ENCODE measurements at regions not wholly inside any gene's neighbourhood (a gene's known extent, or its start where the extent isn't known, plus 50 kb on each side); places are given as distances from the start of the nearest gene placed in this dataset.

DNA sequence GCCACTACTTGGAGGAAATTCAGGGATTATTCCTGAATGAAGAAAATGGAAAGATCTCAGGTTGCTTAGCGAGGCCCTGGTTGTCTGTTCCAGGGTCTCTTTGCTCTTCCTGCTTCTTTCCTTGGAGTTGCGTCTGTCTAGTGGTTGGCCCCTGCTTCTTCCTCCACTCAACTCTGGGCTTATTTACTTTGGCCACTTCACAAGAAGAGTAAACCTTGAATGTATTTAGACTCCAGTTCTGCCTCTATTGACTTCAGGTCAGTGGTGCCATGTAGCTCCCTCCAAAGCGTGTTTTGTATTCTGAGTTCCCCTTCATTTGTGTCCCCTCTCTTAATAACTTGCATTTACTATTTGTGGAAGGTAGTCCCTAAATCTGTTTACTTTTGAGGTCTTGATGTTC lies 456.5 kb downstream of the UTRN start:
- POLR2A ChIA-PET (ENCODE audit: low non-redundant PET) = no interaction called here
- DNase-seq (ENCODE audit: low spot score) = no peak
- H3K27ac ChIP-seq = no peak overlapping the region
- CTCF ChIA-PET = no interaction called here
- TF ChIP-seq CTCF (conservative IDR thresholded peaks at IDR 0.05; ENCODE audit: low read depth) = no peak

- POLR2A ChIA-PET (ENCODE audit: low non-redundant PET) = no interaction called here
- no peak for TF ChIP-seq CTCF (conservative IDR thresholded peaks at IDR 0.05; ENCODE audit: low read depth)
- DNase-seq (ENCODE audit: low spot score) = no peak
- CTCF ChIA-PET = no interaction called here
- H3K27ac ChIP-seq = no peak overlapping the region
These were observed 457.6 kb downstream of the UTRN start for GRCh38 chr6:144742779-144743178.

- ChIA-PET CTCF (no interaction called here), POLR2A (ENCODE audit: low non-redundant PET) (no interaction called here)
- H3K27ac ChIP-seq = no peak overlapping the region
- no peak for TF ChIP-seq CTCF (conservative IDR thresholded peaks at IDR 0.05; ENCODE audit: low read depth)
- DNase-seq (ENCODE audit: low spot score) = no peak
These were observed 459.6 kb downstream of the UTRN start for GRCh38 chr6:144744720-144745119.

DNA sequence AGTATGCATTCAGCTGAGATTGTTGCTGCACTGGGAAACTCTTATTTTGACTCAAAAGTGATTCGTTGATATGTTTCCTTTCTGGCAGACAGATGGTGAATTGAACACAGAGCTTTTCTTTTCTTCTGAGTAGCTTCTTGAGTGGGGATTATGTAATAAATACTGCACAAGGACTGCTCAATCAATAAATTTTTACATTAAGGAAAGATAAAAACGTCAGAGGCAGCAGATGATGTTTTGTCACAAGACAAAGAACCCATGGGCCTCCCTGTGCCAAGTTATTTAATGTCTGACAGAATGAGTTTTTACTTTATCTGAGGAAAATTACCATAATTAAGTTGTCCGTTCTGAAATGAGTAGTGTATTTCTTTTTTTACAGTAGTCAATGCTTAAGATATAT lies 460.3 kb downstream of the UTRN start:
- no peak for DNase-seq (ENCODE audit: low spot score)
- ChIA-PET POLR2A (ENCODE audit: low non-redundant PET) (no interaction called here), CTCF (no interaction called here)
- TF ChIP-seq CTCF (conservative IDR thresholded peaks at IDR 0.05; ENCODE audit: low read depth) = no peak
- no peak overlapping the region for H3K27ac ChIP-seq

- no peak for TF ChIP-seq CTCF (conservative IDR thresholded peaks at IDR 0.05; ENCODE audit: low read depth)
- CTCF ChIA-PET = interaction anchor here (0.7 kb wide), 1 partner anchor 102 kb away, joined by 3 read pairs; no protein-coding TSS in a partner anchor
- no peak for DNase-seq (ENCODE audit: low spot score)
- H3K27ac ChIP-seq = no peak overlapping the region
- POLR2A ChIA-PET (ENCODE audit: low non-redundant PET) = no interaction called here
These were observed 461.9 kb downstream of the UTRN start for GRCh38 chr6:144746902-144747469.

GRCh38 chr6:144749263-144749662 lies 464.1 kb downstream of the UTRN start:
- no peak for TF ChIP-seq CTCF (conservative IDR thresholded peaks at IDR 0.05; ENCODE audit: low read depth)
- DNase-seq (ENCODE audit: low spot score) = no peak
- POLR2A ChIA-PET (ENCODE audit: low non-redundant PET) = no interaction called here
- CTCF ChIA-PET = interaction anchor here (0.6 to 0.9 kb wide), 2 partner anchors 99 to 1643 kb away, joined by 3 read pairs; no protein-coding TSS in a partner anchor
- no peak overlapping the region for H3K27ac ChIP-seq

All from RWPE1 (cell line).